HCT116 (cell line): ENCODE measurements at regions not wholly inside any gene's neighbourhood (a gene's known extent, or its start where the extent isn't known, plus 50 kb on each side); places are given as distances from the start of the nearest gene placed in this dataset.

ENCODE experiments used
- ATAC-seq: fragments of 200-7000 bp; cut with Tn5 transposase; 2 replicates; pipeline ENCODE4 v1.9.1; 2020; ENCODE audit warnings: mild to moderate bottlenecking, moderate library complexity
- BruUV-seq: library from RNA; stranded (reverse); fragments of 400-500 nt; replicated peaks from 2 replicates; lab custom pipeline; 2021; lab: Mats Ljungman, UMichigan
- CTCF ChIA-PET: fragments of 300-600 bp; sonication (Branson Sonifier 250); formaldehyde crosslinking; loops from one replicate; lab custom pipeline; 2021; ENCODE audit warnings: antibody characterized with exemption; lab: Charles Lee
- POLR2A ChIA-PET: fragments of 300-600, 350-600 bp; sonication (Branson Sonifier 250); formaldehyde crosslinking; loops from one replicate; lab custom pipeline; 2021; ENCODE audit warnings: antibody characterized with exemption; lab: Charles Lee
- RAD21 ChIA-PET, 2 experiments: fragments of 300-600 bp; sonication (Branson Sonifier 250); formaldehyde crosslinking; loops; one replicate each; lab custom pipeline; 2023; ENCODE audit warnings: low total read pairs in 2 of 2; ENCODE audit not compliant: uncharacterized antibody in 2 of 2, unreplicated experiment in 2 of 2, low non-redundant PET in 1 of 2; lab: Charles Lee
- DNase-seq: peaks from one replicate; pipeline ENCODE4 v3.0.0-alpha.2; 2010; ENCODE audit warnings: low read depth, low spot score
- H2AFZ ChIP-seq: fragments of 200-600 bp; shearing (Covaris generic), sonication (generic); 2 replicates; pipeline ENCODE4 v1.6.1; 2017; ENCODE audit warnings: low read depth, mixed run types, mixed read lengths, antibody characterized with exemption, low read length; ENCODE audit not compliant: poor library complexity, severe bottlenecking
- H3K27ac ChIP-seq: 2 replicates; pipeline ENCODE4 v1.5.1; 2012; ENCODE audit warnings: low read depth, low read length
- H3K27me3 ChIP-seq: fragments of 200-600 bp; sonication (generic); 2 replicates; pipeline ENCODE4 v1.6.1; 2016; ENCODE audit warnings: mixed run types, low read length, mixed read lengths; ENCODE audit not compliant: insufficient read depth
- H3K36me3 ChIP-seq, 2 experiments: fragments of 200-500 bp in 1 of 2; fragments of 200-600 bp in 1 of 2; sonication (Bioruptor generic) in 1 of 2; sonication (generic) in 1 of 2; 2 replicates each; pipeline versions ENCODE4 v1.5.1 to v1.6.1; 2014 to 2016; ENCODE audit warnings: low read length in 2 of 2, inconsistent platforms in 1 of 2, mixed read lengths in 1 of 2, mixed run types in 1 of 2; ENCODE audit not compliant: insufficient read depth in 2 of 2, control insufficient read depth in 1 of 2
- H3K4me1 ChIP-seq, 2 experiments: fragments of 200-600 bp in 1 of 2; sonication (generic) in 1 of 2; 2 replicates each; pipeline versions ENCODE4 v1.5.1 to v1.6.1; 2012 to 2017; ENCODE audit warnings: low read length in 2 of 2, inconsistent platforms in 1 of 2, mild to moderate bottlenecking in 1 of 2, mixed read lengths in 1 of 2, mixed run types in 1 of 2, moderate library complexity in 1 of 2; ENCODE audit not compliant: insufficient read depth in 2 of 2, control insufficient read depth in 1 of 2
- H3K4me2 ChIP-seq: fragments of 200-600 bp; sonication (generic); 2 replicates; pipeline ENCODE4 v1.6.1; 2017; ENCODE audit warnings: mixed run types, low read length, mixed read lengths
- H3K4me3 ChIP-seq, 2 experiments: fragments of 200-600 bp in 1 of 2; sonication (generic) in 1 of 2; replicated peaks in 1 of 2; 2 replicates each; pipeline ENCODE4 v1.5.1; 2011 to 2016; ENCODE audit warnings: low read length in 2 of 2, control low read depth in 1 of 2, low read depth in 1 of 2, mild to moderate bottlenecking in 1 of 2, mixed read lengths in 1 of 2, mixed run types in 1 of 2
- H3K79me2 ChIP-seq: fragments of 200-600 bp; sonication (generic); 2 replicates; pipeline ENCODE4 v1.6.1; 2017; ENCODE audit warnings: mild to moderate bottlenecking, mixed run types, low read length, moderate library complexity, mixed read lengths; ENCODE audit not compliant: insufficient read depth
- H3K9ac ChIP-seq: fragments of 200-600 bp; sonication (generic); 2 replicates; pipeline ENCODE4 v1.6.1; 2016; ENCODE audit warnings: low read length, mixed read lengths
- H3K9me2 ChIP-seq: fragments of 200-600 bp; sonication (generic), shearing (Covaris generic); 2 replicates; pipeline ENCODE4 v1.6.1; 2017; ENCODE audit warnings: mixed run types, mild to moderate bottlenecking, moderate library complexity; ENCODE audit not compliant: insufficient read depth
- H3K9me3 ChIP-seq, 2 experiments: fragments of 200-500 bp in 1 of 2; fragments of 200-600 bp in 1 of 2; sonication (Bioruptor generic) in 1 of 2; sonication (generic) in 1 of 2; 2 replicates each; pipeline ENCODE4 v1.6.1; 2014 to 2017; ENCODE audit warnings: low read length in 2 of 2, mixed read lengths in 2 of 2, inconsistent platforms in 1 of 2, low read depth in 1 of 2, mild to moderate bottlenecking in 1 of 2, mixed run types in 1 of 2, moderate library complexity in 1 of 2; ENCODE audit not compliant: control insufficient read depth in 1 of 2, insufficient read depth in 1 of 2
- H4K20me1 ChIP-seq: fragments of 200-600 bp; sonication (generic), shearing (Covaris generic); 2 replicates; pipeline ENCODE4 v1.6.1; 2017; ENCODE audit warnings: mixed run types, mild to moderate bottlenecking, moderate library complexity; ENCODE audit not compliant: insufficient read depth
- CEBPB ChIP-seq: IDR thresholded peaks from 2 replicates; pipeline ENCODE4 v1.6.1; 2012; ENCODE audit warnings: low read depth
- EGR1 ChIP-seq: IDR thresholded peaks from 2 replicates; pipeline ENCODE4 v1.6.1; 2012; ENCODE audit warnings: low read depth
- ELF1 ChIP-seq: IDR thresholded peaks from 2 replicates; pipeline ENCODE4 v1.6.1; 2012; ENCODE audit warnings: low read depth, borderline replicate concordance
- EZH2 ChIP-seq: fragments of 200-600 bp; sonication (generic); IDR thresholded peaks from 2 replicates; pipeline ENCODE4 v1.6.1; 2017; ENCODE audit warnings: antibody characterized with exemption, mixed run types
- EZH2phosphoT487 ChIP-seq: fragments of 200-600 bp; IDR thresholded peaks from 2 replicates; pipeline ENCODE4 v1.6.1; 2018; ENCODE audit warnings: antibody characterized with exemption, borderline replicate concordance
- JUND ChIP-seq: IDR thresholded peaks from 2 replicates; pipeline ENCODE4 v1.6.1; 2012
- POLR2AphosphoS5 ChIP-seq: IDR thresholded peaks from 2 replicates; pipeline ENCODE4 v1.6.1; 2011; ENCODE audit warnings: mild to moderate bottlenecking, low read depth, low read length, moderate library complexity
- SIN3A ChIP-seq: IDR thresholded peaks from 2 replicates; pipeline ENCODE4 v1.6.1; 2012; ENCODE audit warnings: low read depth
- SP1 ChIP-seq: IDR thresholded peaks from 2 replicates; pipeline ENCODE4 v1.6.1; 2012; ENCODE audit warnings: low read depth
- SRF ChIP-seq: IDR thresholded peaks from 2 replicates; pipeline ENCODE4 v1.6.1; 2012; ENCODE audit warnings: low read depth
- TCF7L2 ChIP-seq: IDR thresholded peaks from 2 replicates; pipeline ENCODE4 v1.7.0; 2011; ENCODE audit warnings: borderline replicate concordance, inconsistent platforms; ENCODE audit not compliant: insufficient read depth, insufficient read length; ENCODE audit errors: extremely low read depth
- YY1 ChIP-seq: IDR thresholded peaks from 2 replicates; pipeline ENCODE4 v1.6.1; 2011; ENCODE audit warnings: low read length, low read depth, moderate library complexity, mild to moderate bottlenecking; ENCODE audit not compliant: insufficient replicate concordance; ENCODE audit errors: extremely low read depth
- ZFX ChIP-seq: fragments of 450-650 bp; IDR thresholded peaks from 2 replicates; pipeline ENCODE4 v1.6.1; 2017
- ZNF274 ChIP-seq: fragments of 200-500 bp; sonication (Bioruptor generic); IDR thresholded peaks from 2 replicates; pipeline ENCODE4 v1.6.1; 2014; ENCODE audit warnings: mild to moderate bottlenecking, low read depth, low read length, inconsistent platforms
- intact Hi-C: fragments of 100-400 bp; cut with micrococcal nuclease; formaldehyde crosslinking; loops from 2 replicates; pipeline ENCODE4 v1.10.0; 2022
- TF ChIP-seq, protein P1 (sequence below): IDR thresholded peaks from 2 replicates; pipeline ENCODE4 v1.6.1; 2012
- TF ChIP-seq, protein P2 (sequence below): IDR thresholded peaks from 2 replicates; pipeline ENCODE4 v1.6.1; 2012; ENCODE audit warnings: low read depth
- TF ChIP-seq, protein P3 (sequence below): IDR thresholded peaks from 2 replicates; pipeline ENCODE4 v1.6.1; 2011; ENCODE audit warnings: mild to moderate bottlenecking, low read length, moderate library complexity; ENCODE audit not compliant: insufficient replicate concordance; ENCODE audit errors: extremely low read depth
- TF ChIP-seq, protein P4 (sequence below), 3 experiments: fragments of 200-600 bp in 1 of 3; sonication (generic) in 1 of 3; IDR thresholded peaks in 2 of 3; conservative IDR thresholded peaks in 1 of 3; 2 replicates each; pipeline ENCODE4 v1.5.1; 2012 to 2017; ENCODE audit warnings: low read depth in 2 of 3, low read length in 2 of 3, antibody characterized with exemption in 1 of 3, borderline replicate concordance in 1 of 3, control low read depth in 1 of 3, mild to moderate bottlenecking in 1 of 3, mixed read lengths in 1 of 3, mixed run types in 1 of 3, moderate library complexity in 1 of 3; ENCODE audit not compliant: insufficient read depth in 1 of 3
- TF ChIP-seq, protein P5 (sequence below): IDR thresholded peaks from 2 replicates; pipeline ENCODE4 v1.6.1; 2012

DNA sequence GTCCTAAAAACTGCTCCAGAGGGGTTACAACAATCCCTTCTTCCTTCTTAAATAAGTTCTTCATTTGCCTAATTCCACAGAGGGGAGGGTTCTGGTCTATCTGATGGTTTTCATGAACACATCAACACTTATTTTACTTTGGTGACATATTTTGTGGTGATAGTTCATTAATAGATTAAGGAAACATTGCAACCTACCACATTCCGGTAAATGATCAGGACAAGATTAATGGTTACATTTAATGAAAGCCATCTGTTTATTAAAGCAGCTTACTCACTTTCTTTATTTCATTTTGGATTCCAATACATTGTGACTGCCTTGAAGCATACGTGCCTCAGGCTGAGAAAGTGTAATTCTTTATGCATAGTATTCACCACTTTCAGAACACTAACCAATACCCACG is 101.0 kb downstream of the SKIDA1 start:
- intact Hi-C loops = no loop called here

More for the DNA sequence above, 101.0 kb downstream of the SKIDA1 start:
- no TSS peak for BruUV-seq
- Histone ChIP-seq H3K4me1 (peaks cover 3 to 17% of the 10 kb centered on the region in 2 experiments; a peak in 3 of 4 replicates), H3K9me2 (no peaks in the 10 kb centered on the region), H4K20me1 (no peaks in the 10 kb centered on the region), H3K27ac (no peak overlapping the region), H3K4me3 (no peak overlapping the region), H3K9ac (no peak overlapping the region), H2AFZ (no peak overlapping the region), H3K79me2 (no peaks in the 10 kb centered on the region), H3K4me2 (no peak overlapping the region), H3K9me3 (no peaks in the 10 kb centered on the region), H3K36me3 (no peaks in the 10 kb centered on the region), H3K27me3 (no peaks in the 10 kb centered on the region)
- DNase-seq (no peak), ATAC-seq (no peak)
- TF ChIP-seq, protein P1, sequence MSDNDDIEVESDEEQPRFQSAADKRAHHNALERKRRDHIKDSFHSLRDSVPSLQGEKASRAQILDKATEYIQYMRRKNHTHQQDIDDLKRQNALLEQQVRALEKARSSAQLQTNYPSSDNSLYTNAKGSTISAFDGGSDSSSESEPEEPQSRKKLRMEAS = no peak
- TF ChIP-seq SRF = no peak
- TF ChIP-seq SIN3A = no peak
- no peak for TF ChIP-seq YY1
- TF ChIP-seq, protein P2, sequence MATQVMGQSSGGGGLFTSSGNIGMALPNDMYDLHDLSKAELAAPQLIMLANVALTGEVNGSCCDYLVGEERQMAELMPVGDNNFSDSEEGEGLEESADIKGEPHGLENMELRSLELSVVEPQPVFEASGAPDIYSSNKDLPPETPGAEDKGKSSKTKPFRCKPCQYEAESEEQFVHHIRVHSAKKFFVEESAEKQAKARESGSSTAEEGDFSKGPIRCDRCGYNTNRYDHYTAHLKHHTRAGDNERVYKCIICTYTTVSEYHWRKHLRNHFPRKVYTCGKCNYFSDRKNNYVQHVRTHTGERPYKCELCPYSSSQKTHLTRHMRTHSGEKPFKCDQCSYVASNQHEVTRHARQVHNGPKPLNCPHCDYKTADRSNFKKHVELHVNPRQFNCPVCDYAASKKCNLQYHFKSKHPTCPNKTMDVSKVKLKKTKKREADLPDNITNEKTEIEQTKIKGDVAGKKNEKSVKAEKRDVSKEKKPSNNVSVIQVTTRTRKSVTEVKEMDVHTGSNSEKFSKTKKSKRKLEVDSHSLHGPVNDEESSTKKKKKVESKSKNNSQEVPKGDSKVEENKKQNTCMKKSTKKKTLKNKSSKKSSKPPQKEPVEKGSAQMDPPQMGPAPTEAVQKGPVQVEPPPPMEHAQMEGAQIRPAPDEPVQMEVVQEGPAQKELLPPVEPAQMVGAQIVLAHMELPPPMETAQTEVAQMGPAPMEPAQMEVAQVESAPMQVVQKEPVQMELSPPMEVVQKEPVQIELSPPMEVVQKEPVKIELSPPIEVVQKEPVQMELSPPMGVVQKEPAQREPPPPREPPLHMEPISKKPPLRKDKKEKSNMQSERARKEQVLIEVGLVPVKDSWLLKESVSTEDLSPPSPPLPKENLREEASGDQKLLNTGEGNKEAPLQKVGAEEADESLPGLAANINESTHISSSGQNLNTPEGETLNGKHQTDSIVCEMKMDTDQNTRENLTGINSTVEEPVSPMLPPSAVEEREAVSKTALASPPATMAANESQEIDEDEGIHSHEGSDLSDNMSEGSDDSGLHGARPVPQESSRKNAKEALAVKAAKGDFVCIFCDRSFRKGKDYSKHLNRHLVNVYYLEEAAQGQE = no peak
- no peak for TF ChIP-seq EGR1
- no peak for TF ChIP-seq CEBPB
- TF ChIP-seq ELF1 = no peak
- no peak for TF ChIP-seq JUND
- TF ChIP-seq, protein P3, sequence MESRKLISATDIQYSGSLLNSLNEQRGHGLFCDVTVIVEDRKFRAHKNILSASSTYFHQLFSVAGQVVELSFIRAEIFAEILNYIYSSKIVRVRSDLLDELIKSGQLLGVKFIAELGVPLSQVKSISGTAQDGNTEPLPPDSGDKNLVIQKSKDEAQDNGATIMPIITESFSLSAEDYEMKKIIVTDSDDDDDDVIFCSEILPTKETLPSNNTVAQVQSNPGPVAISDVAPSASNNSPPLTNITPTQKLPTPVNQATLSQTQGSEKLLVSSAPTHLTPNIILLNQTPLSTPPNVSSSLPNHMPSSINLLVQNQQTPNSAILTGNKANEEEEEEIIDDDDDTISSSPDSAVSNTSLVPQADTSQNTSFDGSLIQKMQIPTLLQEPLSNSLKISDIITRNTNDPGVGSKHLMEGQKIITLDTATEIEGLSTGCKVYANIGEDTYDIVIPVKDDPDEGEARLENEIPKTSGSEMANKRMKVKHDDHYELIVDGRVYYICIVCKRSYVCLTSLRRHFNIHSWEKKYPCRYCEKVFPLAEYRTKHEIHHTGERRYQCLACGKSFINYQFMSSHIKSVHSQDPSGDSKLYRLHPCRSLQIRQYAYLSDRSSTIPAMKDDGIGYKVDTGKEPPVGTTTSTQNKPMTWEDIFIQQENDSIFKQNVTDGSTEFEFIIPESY = no peak
- no peak for TF ChIP-seq ZFX
- no peak for TF ChIP-seq EZH2
- no peak for TF ChIP-seq ZNF274
- TF ChIP-seq SP1 = no peak
- TF ChIP-seq EZH2phosphoT487 = no peak
- TF ChIP-seq, protein P4, sequence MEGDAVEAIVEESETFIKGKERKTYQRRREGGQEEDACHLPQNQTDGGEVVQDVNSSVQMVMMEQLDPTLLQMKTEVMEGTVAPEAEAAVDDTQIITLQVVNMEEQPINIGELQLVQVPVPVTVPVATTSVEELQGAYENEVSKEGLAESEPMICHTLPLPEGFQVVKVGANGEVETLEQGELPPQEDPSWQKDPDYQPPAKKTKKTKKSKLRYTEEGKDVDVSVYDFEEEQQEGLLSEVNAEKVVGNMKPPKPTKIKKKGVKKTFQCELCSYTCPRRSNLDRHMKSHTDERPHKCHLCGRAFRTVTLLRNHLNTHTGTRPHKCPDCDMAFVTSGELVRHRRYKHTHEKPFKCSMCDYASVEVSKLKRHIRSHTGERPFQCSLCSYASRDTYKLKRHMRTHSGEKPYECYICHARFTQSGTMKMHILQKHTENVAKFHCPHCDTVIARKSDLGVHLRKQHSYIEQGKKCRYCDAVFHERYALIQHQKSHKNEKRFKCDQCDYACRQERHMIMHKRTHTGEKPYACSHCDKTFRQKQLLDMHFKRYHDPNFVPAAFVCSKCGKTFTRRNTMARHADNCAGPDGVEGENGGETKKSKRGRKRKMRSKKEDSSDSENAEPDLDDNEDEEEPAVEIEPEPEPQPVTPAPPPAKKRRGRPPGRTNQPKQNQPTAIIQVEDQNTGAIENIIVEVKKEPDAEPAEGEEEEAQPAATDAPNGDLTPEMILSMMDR (IDR thresholded peaks at IDR 0.05 in 2 of 3, conservative IDR thresholded peaks at IDR 0.05 in 1 of 3; ENCODE audit: borderline replicate concordance in 1 of 3, insufficient read depth in 1 of 3, low read depth in 2 of 3, low read length in 2 of 3) = no peak
- no peak for TF ChIP-seq TCF7L2
- TF ChIP-seq POLR2AphosphoS5 = no peak
- TF ChIP-seq, protein P5, sequence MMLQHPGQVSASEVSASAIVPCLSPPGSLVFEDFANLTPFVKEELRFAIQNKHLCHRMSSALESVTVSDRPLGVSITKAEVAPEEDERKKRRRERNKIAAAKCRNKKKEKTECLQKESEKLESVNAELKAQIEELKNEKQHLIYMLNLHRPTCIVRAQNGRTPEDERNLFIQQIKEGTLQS = no peak
- ChIA-PET POLR2A (no interaction called here), CTCF (no interaction called here), RAD21 (no interaction called here)
